A673 (cell line): ENCODE measurements at regions not wholly inside any gene's neighbourhood (a gene's known extent, or its start where the extent isn't known, plus 50 kb on each side); places are given as distances from the start of the nearest gene placed in this dataset.

Experiments
- CTCF ChIP-seq: fragments of 300-800, 200-600 bp; sonication (generic); conservative IDR thresholded peaks from 2 replicates; pipeline ENCODE4 v1.5.1; 2017; ENCODE audit warnings: low read depth, mild to moderate bottlenecking, antibody characterized with exemption, low read length, moderate library complexity, mixed read lengths
- EZH2 ChIP-seq: fragments of 200-600 bp; sonication (generic); IDR thresholded peaks from 2 replicates; pipeline ENCODE4 v1.6.1; 2017; ENCODE audit warnings: borderline replicate concordance, low read depth, mild to moderate bottlenecking, mixed read lengths, antibody characterized with exemption, low read length; ENCODE audit not compliant: poor library complexity, severe bottlenecking

- TF ChIP-seq EZH2 (no peak), CTCF (no peak)
These were observed 114.9 kb downstream of the AREG start for GRCh38 chr4:74559853-74560252.
